Osteocyte (in vitro differentiated cells): ENCODE measurements at regions not wholly inside any gene's neighbourhood (a gene's known extent, or its start where the extent isn't known, plus 50 kb on each side); places are given as distances from the start of the nearest gene placed in this dataset.

Experiments used
- DNase-seq: peaks from one replicate; pipeline ENCODE4 v3.0.0; 2021; ENCODE audit warnings: mixed read lengths; ENCODE audit not compliant: unreplicated experiment; ENCODE audit errors: extremely low spot score
- H3K27ac Mint-ChIP-seq: one replicate; pipeline ENCODE4 v1.8.0; 2021; ENCODE audit warnings: mild to moderate bottlenecking, mixed read lengths; ENCODE audit not compliant: unreplicated experiment
- H3K27me3 Mint-ChIP-seq: one replicate; pipeline ENCODE4 v1.8.0; 2021; ENCODE audit warnings: mixed read lengths; ENCODE audit not compliant: unreplicated experiment
- H3K36me3 Mint-ChIP-seq: one replicate; pipeline ENCODE4 v1.8.0; 2021; ENCODE audit warnings: mixed read lengths; ENCODE audit not compliant: unreplicated experiment
- H3K4me1 Mint-ChIP-seq: one replicate; pipeline ENCODE4 v1.8.0; 2021; ENCODE audit warnings: mixed read lengths; ENCODE audit not compliant: unreplicated experiment
- H3K4me3 Mint-ChIP-seq: one replicate; pipeline ENCODE4 v1.8.0; 2021; ENCODE audit warnings: mild to moderate bottlenecking, moderate library complexity, mixed read lengths; ENCODE audit not compliant: unreplicated experiment
- H3K9me3 Mint-ChIP-seq: one replicate; pipeline ENCODE4 v1.8.0; 2021; ENCODE audit warnings: mixed read lengths; ENCODE audit not compliant: unreplicated experiment
- CTCF ChIP-seq: fragments of 200-600 bp; sonication (generic); IDR thresholded peaks from 2 replicates; pipeline ENCODE4 v1.5.0; 2021; ENCODE audit warnings: antibody characterized with exemption, mild to moderate bottlenecking, moderate library complexity

GRCh38 chr10:107232013-107232412 lies 67.5 kb upstream of the SORCS1 start:
- no peak overlapping the region for H3K27ac Mint-ChIP-seq
- H3K9me3 Mint-ChIP-seq, result peaks cover 42% of the 10 kb centered on the region
- no peak for DNase-seq
- no peaks in the 10 kb centered on the region for H3K36me3 Mint-ChIP-seq
- TF ChIP-seq CTCF, result no peak
- H3K4me1 Mint-ChIP-seq, result no peaks in the 10 kb centered on the region
- no peak overlapping the region for H3K4me3 Mint-ChIP-seq
- no peaks in the 10 kb centered on the region for H3K27me3 Mint-ChIP-seq

DNA sequence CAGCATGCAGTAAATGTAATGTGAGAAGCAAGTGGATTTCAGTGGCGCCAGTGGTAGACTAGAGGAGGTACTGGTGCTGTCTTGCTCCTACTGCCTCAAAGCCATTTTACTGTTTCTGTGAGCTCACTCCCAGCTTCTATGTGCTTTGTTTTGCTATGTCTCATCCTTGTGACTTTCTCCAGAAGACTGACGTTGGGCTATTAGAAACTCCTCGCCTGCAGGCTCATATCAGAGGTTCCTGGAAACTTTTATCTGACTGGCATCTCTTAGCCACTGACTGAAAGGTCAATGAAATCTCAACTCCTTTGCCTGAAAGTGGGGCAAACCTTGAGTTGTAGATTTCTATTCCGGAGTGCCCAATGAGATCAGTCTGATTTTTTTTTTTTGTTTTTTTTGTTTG lies 66.4 kb upstream of the SORCS1 start:
- no peak for DNase-seq
- no peak overlapping the region for H3K4me3 Mint-ChIP-seq
- H3K27ac Mint-ChIP-seq, result no peak overlapping the region
- H3K9me3 Mint-ChIP-seq, result peaks cover 45% of the 10 kb centered on the region
- no peaks in the 10 kb centered on the region for H3K27me3 Mint-ChIP-seq
- H3K4me1 Mint-ChIP-seq, result no peaks in the 10 kb centered on the region
- TF ChIP-seq CTCF, result no peak
- no peaks in the 10 kb centered on the region for H3K36me3 Mint-ChIP-seq

GRCh38 chr10:107215681-107216080 lies 51.2 kb upstream of the SORCS1 start:
- TF ChIP-seq CTCF, result no peak
- DNase-seq, result no peak
- no peaks in the 10 kb centered on the region for H3K36me3 Mint-ChIP-seq
- no peak overlapping the region for H3K27ac Mint-ChIP-seq
- no peaks in the 10 kb centered on the region for H3K4me1 Mint-ChIP-seq
- H3K4me3 Mint-ChIP-seq, result no peak overlapping the region
- peaks cover 52% of the 10 kb centered on the region for H3K9me3 Mint-ChIP-seq
- H3K27me3 Mint-ChIP-seq, result no peaks in the 10 kb centered on the region
